Mesendoderm (in vitro differentiated cells): ENCODE measurements at regions not wholly inside any gene's neighbourhood (a gene's known extent, or its start where the extent isn't known, plus 50 kb on each side); places are given as distances from the start of the nearest gene placed in this dataset.

Experiments
- DNase-seq: peaks from one replicate; pipeline ENCODE4 v3.0.0; 2013
- H2AK5ac ChIP-seq: 2 replicates; pipeline ENCODE4 v1.6.1; 2013; ENCODE audit warnings: low read length, inconsistent platforms
- H2BK120ac ChIP-seq: 2 replicates; pipeline ENCODE4 v1.6.1; 2013; ENCODE audit warnings: low read depth, mild to moderate bottlenecking, low read length, moderate library complexity, mixed read lengths
- H2BK15ac ChIP-seq: replicated peaks from 2 replicates; pipeline ENCODE4 v1.6.1; 2013; ENCODE audit warnings: low read depth, mild to moderate bottlenecking, moderate library complexity
- H2BK5ac ChIP-seq: 2 replicates; pipeline ENCODE4 v1.6.1; 2013; ENCODE audit warnings: low read length, inconsistent platforms
- H3K18ac ChIP-seq: 2 replicates; pipeline ENCODE4 v1.6.1; 2013; ENCODE audit warnings: mild to moderate bottlenecking, low read length, mixed read lengths
- H3K23ac ChIP-seq: one replicate; pipeline ENCODE4 v1.6.1; 2013; ENCODE audit warnings: low read length
- H3K27ac ChIP-seq: 2 replicates; pipeline ENCODE4 v1.5.1; 2013; ENCODE audit warnings: low read depth, mild to moderate bottlenecking, inconsistent platforms, low read length, moderate library complexity
- H3K27me3 ChIP-seq: 2 replicates; pipeline ENCODE4 v1.6.1; 2013; ENCODE audit warnings: low read length, control low read depth, mild to moderate bottlenecking, inconsistent platforms; ENCODE audit not compliant: insufficient read depth, poor library complexity
- H3K36me3 ChIP-seq: 2 replicates; pipeline ENCODE4 v1.6.1; 2013; ENCODE audit warnings: low read length, inconsistent platforms; ENCODE audit not compliant: control insufficient read depth, insufficient read depth
- H3K4ac ChIP-seq: one replicate; pipeline ENCODE4 v1.6.1; 2013; ENCODE audit warnings: low read depth, mild to moderate bottlenecking, low read length, moderate library complexity
- H3K4me1 ChIP-seq: 2 replicates; pipeline ENCODE4 v1.6.1; 2013; ENCODE audit warnings: low read depth, low read length, inconsistent platforms; ENCODE audit not compliant: control insufficient read depth
- H3K4me2 ChIP-seq: 2 replicates; pipeline ENCODE4 v1.6.1; 2013; ENCODE audit warnings: low read length
- H3K4me3 ChIP-seq: 2 replicates; pipeline ENCODE4 v1.5.1; 2013; ENCODE audit warnings: mild to moderate bottlenecking, low read length
- H3K56ac ChIP-seq: one replicate; pipeline ENCODE4 v1.6.1; 2013; ENCODE audit warnings: low read length
- H3K79me1 ChIP-seq: 2 replicates; pipeline ENCODE4 v1.6.1; 2013; ENCODE audit warnings: low read length, inconsistent platforms
- H3K79me2 ChIP-seq: 2 replicates; pipeline ENCODE4 v1.6.1; 2013; ENCODE audit warnings: mild to moderate bottlenecking, low read length; ENCODE audit not compliant: control insufficient read depth, insufficient read depth
- H3K9ac ChIP-seq: 2 replicates; pipeline ENCODE4 v1.6.1; 2013; ENCODE audit warnings: low read length, inconsistent platforms
- H4K5ac ChIP-seq: one replicate; pipeline ENCODE4 v1.6.1; 2013; ENCODE audit warnings: low read length
- H4K8ac ChIP-seq: one replicate; pipeline ENCODE4 v1.6.1; 2013; ENCODE audit warnings: low read depth, mild to moderate bottlenecking, control low read depth, low read length, moderate library complexity
- WGBS: extraction: QIAGEN DNeasy Blood & Tissue Kit; methylation state at CpG from one replicate; pipeline ENCODE4 v1.1.7; 2013; ENCODE audit warnings: low lambda C conversion rate, missing lambda C conversion rate; ENCODE audit not compliant: insufficient coverage; ENCODE audit errors: extremely low coverage; 5-methylcytosine and 5-hydroxymethylcytosine counted together

DNA sequence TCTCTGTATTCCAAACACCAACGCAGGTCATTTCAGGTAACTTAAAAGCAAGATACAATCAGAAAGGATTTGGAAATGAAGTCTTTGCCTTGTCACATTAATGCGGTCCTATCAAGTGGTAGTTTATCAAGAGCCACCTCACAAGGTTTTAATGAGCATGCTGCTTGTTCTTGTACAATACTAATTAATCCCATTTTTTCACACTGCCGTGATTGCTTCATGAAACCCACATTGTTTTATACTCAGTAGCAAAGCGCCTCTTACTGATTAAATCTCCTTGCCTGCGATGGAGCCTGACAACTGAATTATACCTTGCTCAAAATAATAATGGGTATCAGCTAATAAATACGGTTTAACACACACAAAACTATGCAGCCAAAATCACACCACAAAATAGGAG is 234.1 kb upstream of the TSHZ2 start:
- Histone ChIP-seq H2BK120ac (no peak overlapping the region), H3K4me2 (no peak overlapping the region), H3K27me3 (no peaks in the 10 kb centered on the region), H3K23ac (no peak overlapping the region), H3K79me2 (no peaks in the 10 kb centered on the region), H3K56ac (no peak overlapping the region), H3K27ac (no peak overlapping the region), H4K8ac (no peak overlapping the region), H3K79me1 (no peaks in the 10 kb centered on the region), H3K4ac (no peak overlapping the region), H2BK15ac (no peak overlapping the region), H3K4me1 (no peaks in the 10 kb centered on the region), H2BK5ac (no peak overlapping the region), H3K4me3 (no peak overlapping the region), H3K36me3 (no peaks in the 10 kb centered on the region), H2AK5ac (no peak overlapping the region), H3K18ac (no peak overlapping the region), H4K5ac (no peak overlapping the region), H3K9ac (no peak overlapping the region)
- no peak for DNase-seq
- WGBS = no CpG with 5 or more reads among the region's 6 CpGs

DNA sequence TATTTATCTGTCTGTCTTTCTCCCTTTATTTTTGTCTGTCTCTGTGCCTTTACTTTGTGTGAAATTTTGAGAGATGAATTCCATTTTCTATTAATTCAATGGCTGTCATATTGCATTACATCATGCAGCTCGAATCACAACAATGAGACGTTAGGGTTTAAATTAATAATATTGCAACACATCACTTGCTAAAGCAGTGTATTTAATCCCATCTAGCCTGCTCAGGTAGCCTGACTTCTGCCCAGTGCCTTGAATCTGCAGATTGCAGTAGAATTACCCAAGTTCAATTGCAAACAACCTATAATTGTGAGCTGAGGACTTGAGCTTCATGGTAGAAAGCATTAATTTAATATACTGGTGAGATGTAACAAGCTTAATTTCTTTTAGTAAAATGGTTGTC is 235.7 kb upstream of the TSHZ2 start:
- Histone ChIP-seq H3K18ac (no peak overlapping the region), H4K8ac (no peak overlapping the region), H3K9ac (no peak overlapping the region), H3K4ac (no peak overlapping the region), H3K4me1 (no peaks in the 10 kb centered on the region), H3K36me3 (no peaks in the 10 kb centered on the region), H2BK120ac (no peak overlapping the region), H3K79me1 (no peaks in the 10 kb centered on the region), H3K27me3 (no peaks in the 10 kb centered on the region), H3K4me3 (no peak overlapping the region), H3K4me2 (no peak overlapping the region), H3K23ac (no peak overlapping the region), H2BK15ac (no peak overlapping the region), H2AK5ac (no peak overlapping the region), H4K5ac (no peak overlapping the region), H3K56ac (no peak overlapping the region), H2BK5ac (no peak overlapping the region), H3K79me2 (no peaks in the 10 kb centered on the region), H3K27ac (no peak overlapping the region)
- no peak for DNase-seq
- no CpG with 5 or more reads among the region's 2 CpGs for WGBS

DNA sequence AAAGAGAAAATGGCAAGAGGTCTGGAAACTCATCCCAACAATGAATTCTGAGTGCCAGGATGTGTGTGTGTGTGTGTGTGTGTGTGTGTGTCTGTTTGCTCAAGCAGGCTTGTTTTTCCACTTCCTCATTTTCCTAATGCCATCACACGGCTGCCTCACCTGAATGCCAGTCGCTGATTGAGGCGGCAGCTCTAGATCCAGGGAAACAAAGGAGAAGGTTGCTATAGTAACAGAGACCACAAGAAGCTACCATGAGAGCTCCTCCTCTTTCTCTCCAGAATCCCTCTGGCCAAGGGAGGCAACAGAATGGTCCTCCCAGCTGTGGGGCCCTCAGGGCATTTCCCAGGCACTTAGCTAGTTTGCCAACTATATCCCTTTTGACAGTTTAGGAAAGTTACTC is 241.1 kb upstream of the TSHZ2 start:
- H3K36me3 ChIP-seq = no peaks in the 10 kb centered on the region
- H3K18ac ChIP-seq = no peak overlapping the region
- H3K79me2 ChIP-seq = no peaks in the 10 kb centered on the region
- peak; percentile 90 for DNase-seq
- H2BK120ac ChIP-seq = no peak overlapping the region
- no peak overlapping the region for H4K5ac ChIP-seq
- H3K4ac ChIP-seq = no peak overlapping the region
- H2BK5ac ChIP-seq = no peak overlapping the region
- H2AK5ac ChIP-seq = no peak overlapping the region
- H3K27ac ChIP-seq = no peak overlapping the region
- H3K4me1 ChIP-seq = no peaks in the 10 kb centered on the region
- H4K8ac ChIP-seq = no peak overlapping the region
- no peak overlapping the region for H3K4me3 ChIP-seq
- H3K79me1 ChIP-seq = no peaks in the 10 kb centered on the region
- no peaks in the 10 kb centered on the region for H3K27me3 ChIP-seq
- H3K56ac ChIP-seq = no peak overlapping the region
- no peak overlapping the region for H3K9ac ChIP-seq
- no CpG with 5 or more reads among the region's 3 CpGs for WGBS
- no peak overlapping the region for H3K4me2 ChIP-seq
- no peak overlapping the region for H3K23ac ChIP-seq
- no peak overlapping the region for H2BK15ac ChIP-seq

DNA sequence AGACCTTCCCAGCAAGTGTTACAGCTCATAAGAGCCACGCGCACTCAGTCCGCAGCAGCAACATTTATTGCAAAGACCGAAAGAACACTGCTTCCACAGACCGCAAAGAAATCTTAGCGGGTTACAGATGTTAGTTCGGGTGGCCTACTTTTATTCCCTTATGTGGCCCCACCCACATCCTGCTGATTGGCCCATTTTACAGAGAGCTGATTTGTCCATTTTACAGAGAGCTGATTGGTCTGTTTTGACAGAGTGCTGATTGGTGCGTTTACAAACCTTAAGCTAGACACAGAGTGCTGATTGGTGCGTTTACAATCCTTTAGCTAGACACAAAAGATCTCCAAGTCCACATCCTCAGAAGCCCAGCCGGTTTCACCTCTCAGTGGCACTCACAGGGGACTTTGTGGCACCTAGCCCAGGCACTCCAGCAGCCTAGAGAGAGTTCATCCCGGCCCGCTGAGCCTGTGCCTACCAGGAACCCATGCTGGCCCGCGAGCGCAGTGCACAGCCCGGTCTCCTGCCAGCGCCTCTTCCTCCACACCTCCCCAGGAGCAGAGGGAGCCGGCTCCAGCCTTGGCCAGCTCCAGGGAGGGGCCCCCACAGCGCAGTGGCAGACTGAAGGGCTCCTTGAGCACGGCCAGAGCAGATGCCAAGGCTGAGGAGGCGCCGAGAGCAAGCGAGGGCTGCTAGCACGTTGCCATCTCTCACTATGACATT is 244.3 kb upstream of the TSHZ2 start:
- H3K18ac ChIP-seq = no peak overlapping the region
- no peaks in the 10 kb centered on the region for H3K79me2 ChIP-seq
- no peak overlapping the region for H3K56ac ChIP-seq
- H3K9ac ChIP-seq = no peak overlapping the region
- H3K4me1 ChIP-seq = no peaks in the 10 kb centered on the region
- no peaks in the 10 kb centered on the region for H3K27me3 ChIP-seq
- no peaks in the 10 kb centered on the region for H3K36me3 ChIP-seq
- no peak overlapping the region for H3K4me2 ChIP-seq
- DNase-seq = no peak
- H4K8ac ChIP-seq = no peak overlapping the region
- H3K23ac ChIP-seq = no peak overlapping the region
- no peak overlapping the region for H2BK15ac ChIP-seq
- no peak overlapping the region for H3K4me3 ChIP-seq
- H4K5ac ChIP-seq = no peak overlapping the region
- H3K4ac ChIP-seq = no peak overlapping the region
- no peak overlapping the region for H3K27ac ChIP-seq
- H2AK5ac ChIP-seq = no peak overlapping the region
- H2BK120ac ChIP-seq = no peak overlapping the region
- no peak overlapping the region for H2BK5ac ChIP-seq
- no peaks in the 10 kb centered on the region for H3K79me1 ChIP-seq
- WGBS = no CpG with 5 or more reads among the region's 24 CpGs

DNA sequence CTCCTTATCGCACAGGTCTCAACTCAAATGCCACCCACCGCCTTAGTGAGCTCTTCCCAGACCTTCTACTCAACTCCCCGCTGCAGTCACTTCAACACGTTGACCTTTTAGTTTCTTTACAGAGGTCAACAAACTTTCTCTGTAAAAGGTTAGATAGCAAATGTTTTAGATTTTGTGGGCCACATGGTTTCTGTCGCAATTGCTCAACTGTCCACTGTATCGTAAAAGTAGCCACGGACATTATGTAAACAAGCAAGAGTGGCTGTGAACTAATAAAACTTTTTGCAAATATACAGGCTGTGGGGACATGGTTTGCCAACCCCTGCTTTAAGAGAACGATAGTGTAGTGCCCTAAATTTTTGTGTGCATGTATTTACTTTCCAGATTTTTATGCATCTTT is 247.6 kb upstream of the TSHZ2 start:
- Histone ChIP-seq H3K56ac (no peak overlapping the region), H3K27ac (no peak overlapping the region), H2BK120ac (no peak overlapping the region), H2BK15ac (no peak overlapping the region), H2BK5ac (no peak overlapping the region), H3K9ac (no peak overlapping the region), H3K36me3 (no peaks in the 10 kb centered on the region), H3K18ac (no peak overlapping the region), H3K4me3 (no peak overlapping the region), H3K4ac (no peak overlapping the region), H3K79me2 (no peaks in the 10 kb centered on the region), H3K27me3 (no peaks in the 10 kb centered on the region), H3K4me1 (no peaks in the 10 kb centered on the region), H2AK5ac (no peak overlapping the region), H3K4me2 (no peak overlapping the region), H4K8ac (no peak overlapping the region), H3K23ac (no peak overlapping the region), H4K5ac (no peak overlapping the region), H3K79me1 (no peaks in the 10 kb centered on the region)
- no CpG with 5 or more reads among the region's 8 CpGs for WGBS
- DNase-seq = no peak
